Astrocyte (in vitro differentiated cells and primary cell): ENCODE measurements at regions not wholly inside any gene's neighbourhood (a gene's known extent, or its start where the extent isn't known, plus 50 kb on each side); places are given as distances from the start of the nearest gene placed in this dataset.

Source experiments
- DNase-seq: peaks from one replicate; pipeline ENCODE4 v3.0.0-alpha.2; 2010; ENCODE audit warnings: low read depth
- FAIRE-seq: peaks from 2 replicates; lab custom pipeline; 2011; peaks lifted over from hg19 to GRCh38; lab: Jason Lieb, UNC
- H2AFZ ChIP-seq: 2 replicates; pipeline ENCODE4 v1.6.0; 2012; ENCODE audit warnings: low read depth, low read length, inconsistent platforms
- H3K27ac ChIP-seq: 2 replicates; pipeline ENCODE4 v1.5.1; 2011; ENCODE audit warnings: low read depth, low read length, inconsistent platforms
- H3K27me3 ChIP-seq: 2 replicates; pipeline ENCODE4 v1.6.0; 2011; ENCODE audit warnings: low read length, inconsistent platforms; ENCODE audit not compliant: insufficient read depth
- H3K36me3 ChIP-seq: 2 replicates; pipeline ENCODE4 v1.5.1; 2011; ENCODE audit warnings: low read length, inconsistent platforms; ENCODE audit not compliant: insufficient read depth
- H3K4me1 ChIP-seq: 2 replicates; pipeline ENCODE4 v1.5.1; 2011; ENCODE audit warnings: low read length, inconsistent platforms; ENCODE audit not compliant: insufficient read depth
- H3K4me2 ChIP-seq: 2 replicates; pipeline ENCODE4 v1.6.0; 2012; ENCODE audit warnings: low read length, inconsistent platforms
- H3K4me3 ChIP-seq: 2 replicates; pipeline ENCODE4 v1.5.1; 2011; ENCODE audit warnings: low read depth, mild to moderate bottlenecking, low read length, inconsistent platforms; ENCODE audit not compliant: insufficient read depth
- H3K79me2 ChIP-seq: 2 replicates; pipeline ENCODE4 v1.6.0; 2012; ENCODE audit warnings: mild to moderate bottlenecking, low read length, inconsistent platforms; ENCODE audit not compliant: insufficient read depth
- H3K9ac ChIP-seq: 2 replicates; pipeline ENCODE4 v1.6.0; 2012; ENCODE audit warnings: mild to moderate bottlenecking, low read length, inconsistent platforms
- H3K9me3 ChIP-seq: 2 replicates; pipeline ENCODE4 v1.5.1; 2012; ENCODE audit warnings: low read depth, mild to moderate bottlenecking, low read length, inconsistent platforms; ENCODE audit not compliant: insufficient read depth
- H4K20me1 ChIP-seq: 2 replicates; pipeline ENCODE4 v1.6.0; 2012; ENCODE audit warnings: low read length, inconsistent platforms; ENCODE audit not compliant: insufficient read depth
- H3K27ac Mint-ChIP-seq: one replicate; pipeline ENCODE4 v1.8.0; 2021; ENCODE audit warnings: mild to moderate bottlenecking, mixed read lengths; ENCODE audit not compliant: unreplicated experiment
- H3K27me3 Mint-ChIP-seq: one replicate; pipeline ENCODE4 v1.8.0; 2021; ENCODE audit warnings: low read depth, mixed read lengths; ENCODE audit not compliant: unreplicated experiment
- H3K36me3 Mint-ChIP-seq: one replicate; pipeline ENCODE4 v1.8.0; 2021; ENCODE audit warnings: low read depth, mixed read lengths; ENCODE audit not compliant: unreplicated experiment
- H3K4me1 Mint-ChIP-seq: one replicate; pipeline ENCODE4 v1.8.0; 2021; ENCODE audit warnings: low read depth, mixed read lengths; ENCODE audit not compliant: unreplicated experiment
- H3K4me3 Mint-ChIP-seq: one replicate; pipeline ENCODE4 v1.8.0; 2021; ENCODE audit warnings: mild to moderate bottlenecking, moderate library complexity, mixed read lengths; ENCODE audit not compliant: unreplicated experiment
- H3K9me3 Mint-ChIP-seq: one replicate; pipeline ENCODE4 v1.8.0; 2021; ENCODE audit warnings: mild to moderate bottlenecking, mixed read lengths; ENCODE audit not compliant: unreplicated experiment
- CTCF ChIP-seq: IDR thresholded peaks from 2 replicates; pipeline ENCODE4 v1.5.1; 2011; ENCODE audit warnings: low read depth, mild to moderate bottlenecking, inconsistent platforms, low read length, moderate library complexity; ENCODE audit not compliant: insufficient read depth
- EZH2 ChIP-seq: IDR thresholded peaks from 2 replicates; pipeline ENCODE4 v1.6.1; 2012; ENCODE audit warnings: mild to moderate bottlenecking, low read length, inconsistent platforms; ENCODE audit not compliant: insufficient read depth

DNA sequence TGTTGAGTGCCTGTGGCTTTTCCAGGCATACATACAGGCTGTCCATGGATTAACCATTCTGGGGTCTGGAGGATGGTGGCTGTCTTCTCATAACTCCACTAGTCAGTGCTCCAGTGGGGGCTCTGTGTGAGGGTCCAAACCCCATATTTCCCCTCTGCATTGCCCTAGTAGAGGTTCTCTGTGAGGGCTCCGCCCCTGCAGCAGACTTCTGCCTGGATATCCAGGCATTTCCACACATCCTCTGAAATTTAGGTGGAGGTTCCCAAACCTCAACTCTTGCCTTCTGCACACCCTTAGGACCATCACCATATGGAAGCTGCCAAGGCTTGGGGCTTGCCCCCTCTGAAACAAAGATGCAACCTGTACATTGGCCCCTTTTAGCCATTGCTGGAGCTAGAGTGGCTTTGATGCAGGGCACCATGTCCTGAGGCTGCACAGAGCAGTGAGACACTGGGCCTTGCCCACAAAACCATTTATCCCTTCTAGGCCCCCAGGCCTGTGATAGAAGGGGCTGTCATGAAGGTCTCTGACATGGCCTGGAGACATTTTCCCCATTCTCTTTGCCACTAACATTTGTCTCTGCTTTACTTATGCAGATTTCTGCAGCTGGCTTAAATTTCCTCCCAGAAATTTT, 400.1 kb upstream of the MDFIC2 start:
- TF ChIP-seq CTCF: no peak
- no peak for TF ChIP-seq EZH2
- H3K36me3 Mint-ChIP-seq: no peaks in the 10 kb centered on the region
- no peak overlapping the region for H3K4me3 Mint-ChIP-seq
- Histone ChIP-seq H4K20me1 (no peaks in the 10 kb centered on the region), H3K79me2 (no peaks in the 10 kb centered on the region), H3K4me1 (no peaks in the 10 kb centered on the region), H3K27me3 (no peaks in the 10 kb centered on the region), H2AFZ (no peak overlapping the region), H3K9ac (no peak overlapping the region), H3K27ac (no peak overlapping the region), H3K4me3 (no peak overlapping the region), H3K4me2 (no peak overlapping the region), H3K36me3 (no peaks in the 10 kb centered on the region), H3K9me3 (peaks cover 13% of the 10 kb centered on the region)
- H3K27ac Mint-ChIP-seq: no peak overlapping the region
- H3K9me3 Mint-ChIP-seq: peaks cover 14% of the 10 kb centered on the region
- FAIRE-seq (no peak), DNase-seq (no peak)
- H3K4me1 Mint-ChIP-seq: no peaks in the 10 kb centered on the region
- no peaks in the 10 kb centered on the region for H3K27me3 Mint-ChIP-seq

DNA sequence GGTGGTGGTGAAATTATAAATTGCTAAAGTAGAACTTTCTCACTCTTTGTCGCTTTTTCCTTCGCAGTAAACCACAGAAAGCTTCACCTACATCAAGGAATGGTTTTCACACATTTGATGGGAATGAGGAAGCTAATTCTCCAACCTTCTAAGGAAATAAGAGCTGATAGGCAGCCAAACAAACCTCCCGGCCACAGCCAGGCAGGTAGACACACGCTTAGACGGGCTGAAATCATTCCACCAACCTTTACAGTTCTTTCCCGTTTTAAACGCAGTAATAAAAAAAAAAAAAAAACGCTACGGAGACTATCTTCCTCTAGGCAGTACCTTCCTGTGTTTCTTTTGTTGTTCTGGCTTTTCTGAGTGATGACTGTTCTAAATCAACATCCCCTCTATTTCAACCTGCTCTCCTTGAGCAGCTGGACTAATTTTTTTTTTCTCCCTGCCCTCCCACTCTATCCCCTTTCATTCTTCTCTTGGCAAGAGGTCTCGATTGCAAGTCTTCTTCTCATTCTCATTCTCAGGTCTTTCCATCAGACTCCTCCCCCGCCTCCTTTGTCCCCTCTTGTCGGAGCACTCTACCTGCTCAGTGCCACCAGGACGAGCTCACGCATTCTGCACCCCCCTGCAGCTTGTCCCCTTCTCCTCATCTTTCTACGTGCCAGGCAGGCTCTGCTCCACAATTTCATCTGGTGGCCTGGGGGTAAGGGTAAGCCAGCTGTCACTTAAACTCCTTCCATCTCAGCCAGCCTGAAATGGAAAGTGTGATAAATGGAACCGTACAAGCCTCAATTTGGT, 391.1 kb upstream of the MDFIC2 start:
- no peaks in the 10 kb centered on the region for H3K9me3 ChIP-seq
- H3K4me1 Mint-ChIP-seq: no peaks in the 10 kb centered on the region
- FAIRE-seq: no peak
- H3K4me3 Mint-ChIP-seq: no peak overlapping the region
- no peaks in the 10 kb centered on the region for H3K4me1 ChIP-seq
- H3K4me3 ChIP-seq: no peak overlapping the region
- no peak overlapping the region for H3K9ac ChIP-seq
- H3K36me3 Mint-ChIP-seq: no peaks in the 10 kb centered on the region
- no peaks in the 10 kb centered on the region for H3K27me3 Mint-ChIP-seq
- no peak overlapping the region for H3K27ac Mint-ChIP-seq
- no peaks in the 10 kb centered on the region for H3K27me3 ChIP-seq
- H3K9me3 Mint-ChIP-seq: no peaks in the 10 kb centered on the region
- H3K4me2 ChIP-seq: no peak overlapping the region
- no peaks in the 10 kb centered on the region for H3K79me2 ChIP-seq
- DNase-seq: no peak
- H3K27ac ChIP-seq: no peak overlapping the region
- H3K36me3 ChIP-seq: no peaks in the 10 kb centered on the region
- H2AFZ ChIP-seq: no peak overlapping the region
- H4K20me1 ChIP-seq: no peaks in the 10 kb centered on the region
- TF ChIP-seq EZH2 (no peak), CTCF (no peak)

GRCh38 chr3:70702132-70702531, 389.7 kb upstream of the MDFIC2 start:
- no peak for TF ChIP-seq EZH2
- TF ChIP-seq CTCF: no peak
- H3K4me3 ChIP-seq: no peak overlapping the region
- no peaks in the 10 kb centered on the region for H3K9me3 ChIP-seq
- FAIRE-seq (no peak), DNase-seq (no peak)
- no peak overlapping the region for H3K4me2 ChIP-seq
- Mint-ChIP-seq H3K4me1 (no peaks in the 10 kb centered on the region), H3K27me3 (no peaks in the 10 kb centered on the region), H3K27ac (no peak overlapping the region), H3K4me3 (no peak overlapping the region), H3K36me3 (no peaks in the 10 kb centered on the region), H3K9me3 (no peaks in the 10 kb centered on the region)
- H3K79me2 ChIP-seq: no peaks in the 10 kb centered on the region
- no peaks in the 10 kb centered on the region for H3K27me3 ChIP-seq
- H3K36me3 ChIP-seq: no peaks in the 10 kb centered on the region
- H3K9ac ChIP-seq: no peak overlapping the region
- no peak overlapping the region for H2AFZ ChIP-seq
- H3K27ac ChIP-seq: no peak overlapping the region
- no peaks in the 10 kb centered on the region for H4K20me1 ChIP-seq
- no peaks in the 10 kb centered on the region for H3K4me1 ChIP-seq
